CD4-positive, alpha-beta T cell (primary cell): ENCODE measurements at regions not wholly inside any gene's neighbourhood (a gene's known extent, or its start where the extent isn't known, plus 50 kb on each side); places are given as distances from the start of the nearest gene placed in this dataset.

ENCODE experiments used
- ATAC-seq: fragments of 200-7000 bp; cut with Tn5 transposase; one replicate; pipeline ENCODE4 v1.10.0; 2022; ENCODE audit warnings: mild to moderate bottlenecking; ENCODE audit not compliant: poor library complexity
- CTCF ChIA-PET: fragments of 350-600 bp; sonication (Branson Sonifier 250); formaldehyde crosslinking; loops from one replicate; lab custom pipeline; 2021; ENCODE audit warnings: antibody characterized with exemption, inconsistent platforms; lab: Charles Lee
- POLR2A ChIA-PET: fragments of 350-600 bp; sonication (Branson Sonifier 250); formaldehyde crosslinking; loops from one replicate; lab custom pipeline; 2021; ENCODE audit warnings: antibody characterized with exemption, inconsistent platforms; lab: Charles Lee
- DNase-seq, 14 experiments: peaks; one replicate each; pipeline ENCODE4 v3.0.0-alpha.2; 2013 to 2020; ENCODE audit warnings: mixed read lengths in 2 of 14
- H3K27ac ChIP-seq, 2 donors: one replicate each; pipeline versions ENCODE4 v1.5.1 to v1.7.0; 2013; ENCODE audit warnings: low read length in 2 of 2, low read depth in 1 of 2, mild to moderate bottlenecking in 1 of 2
- H3K27me3 ChIP-seq, 2 experiments: 1 replicate in 1 of 2; 2 replicates in 1 of 2; pipeline versions ENCODE4 v1.6.1 to v1.7.0; 2013; ENCODE audit warnings: low read length in 2 of 2, control low read depth in 1 of 2, mild to moderate bottlenecking in 1 of 2, moderate library complexity in 1 of 2; ENCODE audit not compliant: insufficient read depth in 2 of 2, control insufficient read depth in 1 of 2
- H3K36me3 ChIP-seq: one replicate; pipeline ENCODE4 v1.6.1; 2013; ENCODE audit warnings: low read length, control low read depth; ENCODE audit not compliant: insufficient read depth
- H3K4me1 ChIP-seq: one replicate; pipeline ENCODE4 v1.6.1; 2013; ENCODE audit warnings: low read length, control low read depth; ENCODE audit not compliant: insufficient read depth
- H3K4me3 ChIP-seq: one replicate; pipeline ENCODE4 v1.5.1; 2013; ENCODE audit warnings: mild to moderate bottlenecking, low read length, moderate library complexity
- H3K9me3 ChIP-seq, 2 experiments: 1 replicate in 1 of 2; 2 replicates in 1 of 2; pipeline versions ENCODE4 v1.6.1 to v1.7.0; 2013; ENCODE audit warnings: low read length in 2 of 2, mild to moderate bottlenecking in 2 of 2, control low read depth in 1 of 2, moderate library complexity in 1 of 2; ENCODE audit not compliant: control insufficient read depth in 1 of 2, insufficient read depth in 1 of 2
- H3K27ac Mint-ChIP-seq: one replicate; pipeline ENCODE4 v1.8.0; 2020; ENCODE audit warnings: mixed read lengths
- H3K27me3 Mint-ChIP-seq: one replicate; pipeline ENCODE4 v1.8.0; 2021; ENCODE audit warnings: mixed read lengths
- H3K36me3 Mint-ChIP-seq: one replicate; pipeline ENCODE4 v1.8.0; 2021; ENCODE audit warnings: low read depth, mixed read lengths
- H3K4me1 Mint-ChIP-seq: one replicate; pipeline ENCODE4 v1.8.0; 2021; ENCODE audit warnings: low read depth, mixed read lengths
- H3K4me3 Mint-ChIP-seq: one replicate; pipeline ENCODE4 v1.8.0; 2020; ENCODE audit warnings: mild to moderate bottlenecking, mixed read lengths
- H3K9me3 Mint-ChIP-seq: one replicate; pipeline ENCODE4 v1.8.0; 2020; ENCODE audit warnings: mixed read lengths
- CTCF ChIP-seq: fragments of 200-600 bp; IDR thresholded peaks from one replicate; pipeline ENCODE4 v1.8.0; 2022; ENCODE audit warnings: antibody characterized with exemption, mild to moderate bottlenecking
- intact Hi-C, 2 experiments: fragments of 100-400 bp; cut with DNase I in 1 of 2; cut with micrococcal nuclease in 1 of 2; formaldehyde crosslinking; loops; one replicate each; pipeline versions ENCODE4 v1.15.1 to v1.9.0; 2023 to 2025; cut with DNase I, micrococcal nuclease

GRCh38 chr13:112003941-112004340 lies 63.0 kb upstream of the SOX1 start:
- no peaks in the 10 kb centered on the region for H3K9me3 Mint-ChIP-seq
- no peak overlapping the region for H3K27ac Mint-ChIP-seq
- ATAC-seq (no peak), DNase-seq (no peak)
- Histone ChIP-seq H3K36me3 (no peaks in the 10 kb centered on the region), H3K9me3 (peaks cover 0 to 15% of the 10 kb centered on the region in 2 experiments), H3K27me3 (no peaks in the 10 kb centered on the region), H3K27ac (no peak overlapping the region), H3K4me3 (no peak overlapping the region), H3K4me1 (no peaks in the 10 kb centered on the region)
- H3K4me3 Mint-ChIP-seq: no peak overlapping the region
- ChIA-PET POLR2A (no interaction called here), CTCF (no interaction called here)
- intact Hi-C loops: no loop called here
- H3K27me3 Mint-ChIP-seq: peaks cover 23% of the 10 kb centered on the region
- TF ChIP-seq CTCF: no peak
- no peaks in the 10 kb centered on the region for H3K4me1 Mint-ChIP-seq
- H3K36me3 Mint-ChIP-seq: no peaks in the 10 kb centered on the region

GRCh38 chr13:112005925-112006324 lies 61.0 kb upstream of the SOX1 start:
- Histone ChIP-seq H3K27me3 (no peaks in the 10 kb centered on the region), H3K27ac (no peak overlapping the region), H3K4me1 (no peaks in the 10 kb centered on the region), H3K4me3 (no peak overlapping the region), H3K36me3 (no peaks in the 10 kb centered on the region), H3K9me3 (peaks cover 0 to 22% of the 10 kb centered on the region in 2 experiments)
- Mint-ChIP-seq H3K4me1 (no peaks in the 10 kb centered on the region), H3K9me3 (no peaks in the 10 kb centered on the region), H3K27ac (no peak overlapping the region), H3K27me3 (peaks cover 7% of the 10 kb centered on the region), H3K4me3 (no peak overlapping the region), H3K36me3 (no peaks in the 10 kb centered on the region)
- no peak for ATAC-seq
- DNase-seq: no peak
- intact Hi-C loops: no loop called here
- ChIA-PET CTCF (no interaction called here), POLR2A (no interaction called here)
- TF ChIP-seq CTCF: no peak

GRCh38 chr13:112007191-112007590 lies 59.8 kb upstream of the SOX1 start:
- H3K4me1 Mint-ChIP-seq: no peaks in the 10 kb centered on the region

More at GRCh38 chr13:112007191-112007590, 59.8 kb upstream of the SOX1 start:
- H3K36me3 ChIP-seq: no peaks in the 10 kb centered on the region
- CTCF ChIA-PET: no interaction called here
- POLR2A ChIA-PET: no interaction called here
- intact Hi-C loops: no loop called here
- no peak overlapping the region for H3K27ac ChIP-seq
- DNase-seq: no peak
- Mint-ChIP-seq H3K27ac (no peak overlapping the region), H3K4me3 (no peak overlapping the region), H3K27me3 (peaks cover 7% of the 10 kb centered on the region), H3K9me3 (no peaks in the 10 kb centered on the region), H3K36me3 (no peaks in the 10 kb centered on the region)
- TF ChIP-seq CTCF: no peak
- ATAC-seq: no peak
- no peaks in the 10 kb centered on the region for H3K4me1 ChIP-seq
- H3K4me3 ChIP-seq: no peak overlapping the region
- no peaks in the 10 kb centered on the region for H3K27me3 ChIP-seq
- H3K9me3 ChIP-seq: peaks cover 0 to 24% of the 10 kb centered on the region in 2 experiments
